Hematopoietic multipotent progenitor cell (in vitro differentiated cells): ENCODE measurements at regions not wholly inside any gene's neighbourhood (a gene's known extent, or its start where the extent isn't known, plus 50 kb on each side); places are given as distances from the start of the nearest gene placed in this dataset.

Experiments
- DNase-seq, 3 donors: peaks; one replicate each; pipeline ENCODE4 v3.0.0-alpha.2; 2011 to 2015; ENCODE audit warnings: low read depth in 2 of 3, low spot score in 2 of 3

- no peak for DNase-seq
These were observed 108.2 kb upstream of the NFE2L3 start for GRCh38 chr7:26043801-26044200.

GRCh38 chr7:26044320-26044719, 107.7 kb upstream of the NFE2L3 start:
- no peak for DNase-seq

GRCh38 chr7:26046150-26046549, 105.8 kb upstream of the NFE2L3 start:
- no peak for DNase-seq

GRCh38 chr7:26046878-26047277, 105.1 kb upstream of the NFE2L3 start:
- DNase-seq = no peak

GRCh38 chr7:26048663-26049062, 103.3 kb upstream of the NFE2L3 start:
- DNase-seq = no peak

GRCh38 chr7:26049081-26049480, 102.9 kb upstream of the NFE2L3 start:
- DNase-seq = no peak

GRCh38 chr7:26051021-26051420, 101.0 kb upstream of the NFE2L3 start:
- DNase-seq = no peak

- no peak for DNase-seq
These were observed 99.3 kb upstream of the NFE2L3 start for GRCh38 chr7:26052706-26053105.

GRCh38 chr7:26054386-26054785, 97.6 kb upstream of the NFE2L3 start:
- no peak for DNase-seq

- DNase-seq = no peak
These were observed 96.8 kb upstream of the NFE2L3 start for GRCh38 chr7:26055241-26055640.

GRCh38 chr7:26060733-26061677, 91.0 kb upstream of the NFE2L3 start:
- no peak for DNase-seq

GRCh38 chr7:26061678-26062603, 90.1 kb upstream of the NFE2L3 start:
- peak; percentile 39 to 70 (median 46) for DNase-seq

- DNase-seq = no peak
These were observed 86.3 kb upstream of the NFE2L3 start for GRCh38 chr7:26065652-26066051.

GRCh38 chr7:26066736-26067135, 85.3 kb upstream of the NFE2L3 start:
- DNase-seq = no peak

GRCh38 chr7:26070290-26070689, 81.7 kb upstream of the NFE2L3 start:
- DNase-seq = no peak

GRCh38 chr7:26071622-26072456, 80.2 kb upstream of the NFE2L3 start:
- DNase-seq = no peak

GRCh38 chr7:26073041-26073440, 79.0 kb upstream of the NFE2L3 start:
- no peak for DNase-seq

GRCh38 chr7:26074919-26075318, 77.1 kb upstream of the NFE2L3 start:
- DNase-seq = no peak

GRCh38 chr7:26076691-26077090, 75.3 kb upstream of the NFE2L3 start:
- DNase-seq = no peak
